ENCODE measurements at regions not wholly inside any gene's neighbourhood (a gene's known extent, or its start where the extent isn't known, plus 50 kb on each side); places are given as distances from the start of the nearest gene placed in this dataset.
A peak's percentile ranks its signal among the peaks of the same experiment; 100 is the strongest.

- no peak overlapping the region for H3K18ac ChIP-seq (ENCODE audit: extremely low read depth, low read length)
- FAIRE-seq (peak; percentile 86), DNase-seq (ENCODE audit: low read depth in 1 of 2, low spot score in 2 of 2) (no peak)
- no peaks in the 10 kb centered on the region for H3K27me3 ChIP-seq (replicated peaks in 1 of 4; ENCODE audit: control insufficient read depth in 3 of 4, extremely low read depth in 1 of 4, insufficient read depth in 3 of 4, low read length in 3 of 4)
- H3K27ac ChIP-seq (ENCODE audit: low read depth, low read length), result no peak overlapping the region
- H3K23ac ChIP-seq (ENCODE audit: insufficient read length), result no peak overlapping the region
- H3K4me2 ChIP-seq (ENCODE audit: insufficient read depth in 1 of 2, low read depth in 2 of 2, low read length in 2 of 2), result no peak overlapping the region
- WGBS, 2 experiments (ENCODE audit: extremely low coverage in 1 of 2, insufficient coverage in 1 of 2, insufficient read length in 1 of 2, insufficient replicate concordance in 2 of 2, low coverage in 1 of 2, low lambda C conversion rate in 2 of 2, missing lambda C conversion rate in 1 of 2), result 46% methylated on average over 3 of the region's 3 CpGs; no CpG with 5 or more reads in 1 of the 2 experiments
- no peak overlapping the region for H3K4ac ChIP-seq (replicated peaks; ENCODE audit: insufficient read length, low read depth, low read length)
- H2BK15ac ChIP-seq (ENCODE audit: low read length), result no peak overlapping the region
- H3K23me2 ChIP-seq (ENCODE audit: low read depth, low read length), result no peaks in the 10 kb centered on the region
- H2BK20ac ChIP-seq (ENCODE audit: low read length), result no peak overlapping the region
- no peak overlapping the region for H2BK5ac ChIP-seq (ENCODE audit: low read depth, low read length)
- no peak overlapping the region for H4K91ac ChIP-seq (replicated peaks; ENCODE audit: insufficient read length, low read length)
- CTCF ChIA-PET (ENCODE audit: partially characterized antibody), result interaction anchor here (0.6 to 1.9 kb wide), 11 partner anchors 11 to 296 kb away, joined by 3 to 8 read pairs (median 4); no protein-coding TSS in a partner anchor
- H2AK5ac ChIP-seq (ENCODE audit: low read depth, low read length), result no peak overlapping the region
- H2AFZ ChIP-seq (ENCODE audit: low read length), result no peak overlapping the region
- H3K4me1 ChIP-seq (replicated peaks in 1 of 4; ENCODE audit: control insufficient read depth in 3 of 4, insufficient read depth in 4 of 4, low read length in 3 of 4), result peaks cover 0 to 5% (median 0%) of the 10 kb centered on the region in 4 experiments; a peak in 2 of 7 replicates
- H3K79me1 ChIP-seq (ENCODE audit: low read depth, low read length), result no peaks in the 10 kb centered on the region
- no peak overlapping the region for H3K14ac ChIP-seq (ENCODE audit: insufficient read length)
- no peaks in the 10 kb centered on the region for H3K79me2 ChIP-seq (ENCODE audit: control insufficient read depth in 1 of 2, insufficient read depth in 2 of 2, low read length in 2 of 2)
- no peaks in the 10 kb centered on the region for H3K36me3 ChIP-seq (ENCODE audit: control insufficient read depth in 2 of 4, insufficient read depth in 4 of 4, low read length in 3 of 4)
- H3K56ac ChIP-seq (replicated peaks; ENCODE audit: insufficient read length, low read depth, low read length), result no peak overlapping the region
- no peak overlapping the region for H2BK120ac ChIP-seq (replicated peaks; ENCODE audit: low read depth, low read length)
- no peak overlapping the region for H3K9ac ChIP-seq (replicated peaks in 1 of 4; ENCODE audit: extremely low read depth in 1 of 4, low read depth in 3 of 4, low read length in 3 of 4)
- POLR2A ChIA-PET (ENCODE audit: partially characterized antibody), result no interaction called here
- H2BK12ac ChIP-seq (ENCODE audit: low read depth, low read length), result no peak overlapping the region
- no peak overlapping the region for H4K8ac ChIP-seq (ENCODE audit: extremely low read depth, insufficient read depth, low read length)
- H3K4me3 ChIP-seq (ENCODE audit: extremely low read depth in 1 of 4, insufficient read depth in 2 of 4, low read depth in 3 of 4, low read length in 4 of 4), result no peak overlapping the region
- H4K5ac ChIP-seq (ENCODE audit: insufficient read length, low read depth, low read length), result no peak overlapping the region
- no peaks in the 10 kb centered on the region; a peak in 1 of 4 replicates for H3K9me3 ChIP-seq (ENCODE audit: insufficient read depth in 2 of 2, low read depth in 1 of 2, low read length in 1 of 2)
- H4K20me1 ChIP-seq (replicated peaks in 1 of 2; ENCODE audit: control insufficient read depth in 1 of 2, insufficient read depth in 2 of 2, low read length in 2 of 2), result no peaks in the 10 kb centered on the region
- TF ChIP-seq PHF8 (conservative IDR thresholded peaks at IDR 0.05; ENCODE audit: low read depth, low read length) (no peak), ATF2 (IDR thresholded peaks at IDR 0.05; ENCODE audit: low read length) (no peak), ATF3 (IDR thresholded peaks at IDR 0.05; ENCODE audit: insufficient read depth, low read depth, low read length) (no peak), CEBPB (IDR thresholded peaks at IDR 0.05; ENCODE audit: low read depth, low read length) (no peak), NANOG (IDR thresholded peaks at IDR 0.05; ENCODE audit: insufficient read depth, low read depth, low read length, poor library complexity, severe bottlenecking) (no peak), ASH2L (IDR thresholded peaks at IDR 0.05; ENCODE audit: low read length) (no peak), YY1 (IDR thresholded peaks at IDR 0.05; ENCODE audit: low read depth, low read length) (no peak), SIX5 (IDR thresholded peaks at IDR 0.05; ENCODE audit: low read depth, low read length) (no peak), RAD21 (IDR thresholded peaks at IDR 0.05 in 1 of 2, conservative IDR thresholded peaks at IDR 0.05 in 1 of 2; ENCODE audit: low read depth in 2 of 2, low read length in 2 of 2) (peak; percentile 61 to 66)
Measured at GRCh38 chrX:80578517-80579105, 158.4 kb downstream of the TENT5D start.

Measured in H1 (cell line).